Endothelial cell of umbilical vein (primary cell): ENCODE measurements at regions not wholly inside any gene's neighbourhood (a gene's known extent, or its start where the extent isn't known, plus 50 kb on each side); places are given as distances from the start of the nearest gene placed in this dataset.

Source experiments
- BruUV-seq: library from RNA; stranded (reverse); fragments of 400-500 nt; replicated peaks from 2 replicates; lab custom pipeline; 2021; lab: Mats Ljungman, UMichigan
- CTCF ChIA-PET: fragments of 300-600, 350-600 bp; sonication (Branson Sonifier 250); formaldehyde crosslinking; loops from one replicate; lab custom pipeline; 2021; ENCODE audit warnings: antibody characterized with exemption, inconsistent platforms; lab: Charles Lee
- POLR2A ChIA-PET: fragments of 300-600, 350-600 bp; sonication (Branson Sonifier 250); formaldehyde crosslinking; loops from one replicate; lab custom pipeline; 2021; ENCODE audit warnings: antibody characterized with exemption, inconsistent platforms; lab: Charles Lee
- DNase-seq: peaks from one replicate; pipeline ENCODE4 v3.0.0-alpha.2; 2011; ENCODE audit warnings: low read depth, low spot score
- FAIRE-seq: peaks from 2 replicates; lab custom pipeline; 2011; peaks lifted over from hg19 to GRCh38; lab: Jason Lieb, UNC
- H2AFZ ChIP-seq: 2 replicates; pipeline ENCODE4 v1.6.0; 2012; ENCODE audit warnings: low read depth, low read length, control low read depth, inconsistent platforms
- H3K27ac ChIP-seq: 2 replicates; pipeline ENCODE4 v1.5.1; 2011; ENCODE audit warnings: low read depth, mild to moderate bottlenecking, control low read depth, low read length, moderate library complexity; ENCODE audit not compliant: insufficient read depth
- H3K27me3 ChIP-seq, 2 experiments: 2 replicates each; pipeline versions ENCODE4 v1.6.0 to v1.6.1; 2011; ENCODE audit warnings: low read length in 2 of 2, mixed read lengths in 1 of 2; ENCODE audit not compliant: control insufficient read depth in 2 of 2, insufficient read depth in 2 of 2
- H3K36me3 ChIP-seq, 2 experiments: 2 replicates in 1 of 2; 3 replicates in 1 of 2; pipeline ENCODE4 v1.5.1; 2011; ENCODE audit warnings: low read length in 2 of 2, mild to moderate bottlenecking in 1 of 2, moderate library complexity in 1 of 2; ENCODE audit not compliant: control insufficient read depth in 2 of 2, insufficient read depth in 2 of 2; ENCODE audit errors: extremely low read depth in 1 of 2
- H3K4me1 ChIP-seq: 3 replicates; pipeline ENCODE4 v1.5.1; 2011; ENCODE audit warnings: mild to moderate bottlenecking, low read length; ENCODE audit not compliant: control insufficient read depth, insufficient read depth; ENCODE audit errors: extremely low read depth
- H3K4me2 ChIP-seq: 2 replicates; pipeline ENCODE4 v1.6.1; 2011; ENCODE audit warnings: low read length, control low read depth, mixed read lengths; ENCODE audit not compliant: insufficient read depth
- H3K4me3 ChIP-seq, 3 experiments: fragments of 200-600 bp in 1 of 3; sonication (generic), shearing (Covaris generic) in 1 of 3; replicated peaks in 1 of 3; 2 replicates each; pipeline ENCODE4 v1.5.1; 2011 to 2016; ENCODE audit warnings: control low read depth in 3 of 3, low read length in 3 of 3, mild to moderate bottlenecking in 2 of 3, inconsistent platforms in 1 of 3, low read depth in 1 of 3, moderate library complexity in 1 of 3; ENCODE audit not compliant: insufficient read depth in 1 of 3
- H3K79me2 ChIP-seq: 2 replicates; pipeline ENCODE4 v1.6.0; 2012; ENCODE audit warnings: low read length, inconsistent platforms; ENCODE audit not compliant: control insufficient read depth, insufficient read depth
- H3K9ac ChIP-seq: replicated peaks from 2 replicates; pipeline ENCODE3; 2011; ENCODE audit warnings: low read length, control low read depth; ENCODE audit not compliant: insufficient read depth; ENCODE audit errors: extremely low read depth
- H3K9me1 ChIP-seq: replicated peaks from 3 replicates; pipeline ENCODE4 v1.6.0; 2011; ENCODE audit warnings: mild to moderate bottlenecking, low read length; ENCODE audit not compliant: control insufficient read depth, insufficient read depth; ENCODE audit errors: extremely low read depth
- H3K9me3 ChIP-seq: replicated peaks from 2 replicates; pipeline ENCODE4 v1.5.1; 2012; ENCODE audit warnings: low read length, inconsistent platforms; ENCODE audit not compliant: control insufficient read depth, insufficient read depth
- H4K20me1 ChIP-seq: replicated peaks from 2 replicates; pipeline ENCODE3; 2011; ENCODE audit warnings: mild to moderate bottlenecking, low read length; ENCODE audit not compliant: control insufficient read depth, insufficient read depth; ENCODE audit errors: extremely low read depth
- CTCF ChIP-seq, 2 donors: IDR thresholded peaks; 1 replicate in 1 of 2; 2 replicates in 1 of 2; pipeline ENCODE4 v1.5.1; 2011; ENCODE audit warnings: low read length in 2 of 2, mild to moderate bottlenecking in 2 of 2, moderate library complexity in 2 of 2, control low read depth in 1 of 2, inconsistent platforms in 1 of 2, low read depth in 1 of 2; ENCODE audit not compliant: insufficient read depth in 1 of 2; ENCODE audit errors: extremely low read depth in 1 of 2
- EZH2 ChIP-seq: IDR thresholded peaks from 2 replicates; pipeline ENCODE4 v1.6.1; 2012; ENCODE audit warnings: borderline replicate concordance, low read depth, mild to moderate bottlenecking, moderate library complexity, low read length, inconsistent platforms; ENCODE audit not compliant: severe bottlenecking
- FOS ChIP-seq: IDR thresholded peaks from 2 replicates; pipeline ENCODE4 v1.6.1; 2011; ENCODE audit warnings: mild to moderate bottlenecking, low read length, moderate library complexity, borderline replicate concordance; ENCODE audit not compliant: insufficient read depth
- GATA2 ChIP-seq: IDR thresholded peaks from 2 replicates; pipeline ENCODE4 v1.7.0; 2011; ENCODE audit warnings: low read depth, mild to moderate bottlenecking, moderate library complexity, mixed read lengths, low read length; ENCODE audit not compliant: insufficient read length, insufficient read depth
- JUN ChIP-seq: IDR thresholded peaks from 2 replicates; pipeline ENCODE4 v1.6.1; 2011; ENCODE audit warnings: borderline replicate concordance, low read depth; ENCODE audit not compliant: insufficient read length, insufficient read depth
- MAX ChIP-seq: IDR thresholded peaks from 2 replicates; pipeline ENCODE4 v1.6.1; 2011; ENCODE audit not compliant: insufficient read depth, insufficient read length
- MYC ChIP-seq: IDR thresholded peaks from one replicate; pipeline ENCODE4 v1.6.1; 2011; ENCODE audit warnings: mild to moderate bottlenecking, low read depth, low read length
- POLR2A ChIP-seq: IDR thresholded peaks from 2 replicates; pipeline ENCODE4 v1.6.1; 2012; ENCODE audit warnings: low read depth, mild to moderate bottlenecking, control low read depth, low read length
- POLR2AphosphoS5 ChIP-seq: IDR thresholded peaks from 2 replicates; pipeline ENCODE4 v1.6.1; 2012; ENCODE audit warnings: low read depth, mild to moderate bottlenecking, control low read depth, low read length, moderate library complexity; ENCODE audit not compliant: insufficient read depth
- dilution Hi-C: fragments of 300-500 bp; cut with MboI; formaldehyde crosslinking; loops from one replicate; pipeline ENCODE4 v1.15.0; 2019; ENCODE audit warnings: low sequenced_read_pairs; ENCODE audit not compliant: extremely low pct_ligation_motif_present
- intact Hi-C: fragments of 100-400 bp; cut with micrococcal nuclease; formaldehyde crosslinking; loops from one replicate; pipeline ENCODE4 v1.10.0; 2022

GRCh38 chr2:219968685-219969345, 341.4 kb downstream of the SLC4A3 start:
- CTCF ChIA-PET = no interaction called here
- Histone ChIP-seq H2AFZ (no peak overlapping the region), H3K4me2 (no peak overlapping the region), H4K20me1 (no peaks in the 10 kb centered on the region), H3K9me1 (no peaks in the 10 kb centered on the region), H3K9me3 (peaks cover 5% of the 10 kb centered on the region), H3K27ac (no peak overlapping the region), H3K27me3 (no peaks in the 10 kb centered on the region), H3K4me1 (no peaks in the 10 kb centered on the region), H3K36me3 (no peaks in the 10 kb centered on the region), H3K4me3 (no peak overlapping the region), H3K79me2 (no peaks in the 10 kb centered on the region), H3K9ac (no peak overlapping the region)
- intact Hi-C loops (no loop called here), dilution Hi-C loops (no loop called here)
- FAIRE-seq (no peak), DNase-seq (no peak)
- no peak for TF ChIP-seq EZH2
- TF ChIP-seq POLR2A = no peak
- no peak for TF ChIP-seq JUN
- TF ChIP-seq GATA2 = no peak
- TF ChIP-seq MYC = no peak
- TF ChIP-seq FOS = no peak
- TF ChIP-seq CTCF (IDR thresholded peaks at IDR 0.05; ENCODE audit: extremely low read depth in 1 of 2, insufficient read depth in 1 of 2, low read depth in 1 of 2, low read length in 2 of 2) = no peak
- no peak for TF ChIP-seq POLR2AphosphoS5
- no peak for TF ChIP-seq MAX
- BruUV-seq = no TSS peak
- POLR2A ChIA-PET = no interaction called here
